ENCODE measurements at regions not wholly inside any gene's neighbourhood (a gene's known extent, or its start where the extent isn't known, plus 50 kb on each side); places are given as distances from the start of the nearest gene placed in this dataset.

DNA sequence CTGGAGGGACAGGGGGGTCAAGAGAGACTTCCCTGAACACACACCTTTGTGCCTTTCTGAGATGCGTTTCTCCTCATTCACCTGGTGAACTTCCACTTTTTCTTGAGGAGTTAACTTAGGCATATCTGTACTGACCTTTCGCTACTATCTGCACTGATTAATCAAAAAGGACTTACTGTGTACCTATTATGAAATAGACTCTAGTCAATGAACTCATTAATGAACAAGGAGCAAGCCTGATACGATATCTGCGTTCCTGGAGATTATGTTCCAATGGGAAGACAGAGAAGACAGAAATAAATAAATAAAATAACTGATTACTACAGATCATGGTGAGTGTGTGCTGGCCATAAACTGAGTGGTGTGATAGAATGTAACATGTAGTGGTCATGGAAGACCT lies 157.2 kb upstream of the TBL1XR1 start:
- H3K27ac ChIP-seq: no peak overlapping the region

GRCh38 chr3:177356113-177356512 lies 158.8 kb upstream of the TBL1XR1 start:
- 89 to 93% (median 89%) methylated on average over 3 of the region's 3 CpGs for WGBS, 4 donors
- intact Hi-C loops (cut with DNase I): loop anchor here in 8 of 10 donors (5.0 to 10.0 kb wide), 10 partner anchors 61 to 1031 kb away; partner anchors contain the start of gene TBL1XR1 (in 2 of the 8)
- H3K36me3 ChIP-seq: no peaks in the 10 kb centered on the region
- H3K4me3 ChIP-seq: no peak overlapping the region
- peak overlapping the region in 11 of 12 donors; percentile 17 to 95 (median 90) for H3K27ac ChIP-seq
- H3K9me3 ChIP-seq: no peaks in the 10 kb centered on the region
- TF ChIP-seq, protein P1, sequence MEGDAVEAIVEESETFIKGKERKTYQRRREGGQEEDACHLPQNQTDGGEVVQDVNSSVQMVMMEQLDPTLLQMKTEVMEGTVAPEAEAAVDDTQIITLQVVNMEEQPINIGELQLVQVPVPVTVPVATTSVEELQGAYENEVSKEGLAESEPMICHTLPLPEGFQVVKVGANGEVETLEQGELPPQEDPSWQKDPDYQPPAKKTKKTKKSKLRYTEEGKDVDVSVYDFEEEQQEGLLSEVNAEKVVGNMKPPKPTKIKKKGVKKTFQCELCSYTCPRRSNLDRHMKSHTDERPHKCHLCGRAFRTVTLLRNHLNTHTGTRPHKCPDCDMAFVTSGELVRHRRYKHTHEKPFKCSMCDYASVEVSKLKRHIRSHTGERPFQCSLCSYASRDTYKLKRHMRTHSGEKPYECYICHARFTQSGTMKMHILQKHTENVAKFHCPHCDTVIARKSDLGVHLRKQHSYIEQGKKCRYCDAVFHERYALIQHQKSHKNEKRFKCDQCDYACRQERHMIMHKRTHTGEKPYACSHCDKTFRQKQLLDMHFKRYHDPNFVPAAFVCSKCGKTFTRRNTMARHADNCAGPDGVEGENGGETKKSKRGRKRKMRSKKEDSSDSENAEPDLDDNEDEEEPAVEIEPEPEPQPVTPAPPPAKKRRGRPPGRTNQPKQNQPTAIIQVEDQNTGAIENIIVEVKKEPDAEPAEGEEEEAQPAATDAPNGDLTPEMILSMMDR (IDR thresholded peaks at IDR 0.05): no peak
- no peak for TF ChIP-seq POLR2A (IDR thresholded peaks at IDR 0.05)
- DNase-seq (no peak), ATAC-seq (no peak)
- no peaks in the 10 kb centered on the region for H3K27me3 ChIP-seq
- peaks cover 11 to 55% (median 43%) of the 10 kb centered on the region in 12 donors for H3K4me1 ChIP-seq

More for the DNA sequence above, 157.2 kb upstream of the TBL1XR1 start:
- DNase-seq: no peak
- Histone ChIP-seq H3K4me1 (peaks cover 11 to 50% (median 35%) of the 10 kb centered on the region in 12 donors), H3K27me3 (no peaks in the 10 kb centered on the region), H3K4me3 (no peak overlapping the region), H3K9me3 (no peaks in the 10 kb centered on the region), H3K36me3 (no peaks in the 10 kb centered on the region)
- 77 to 99% (median 91%) methylated on average over 4 of the region's 4 CpGs for WGBS, 4 donors
- intact Hi-C loops (cut with DNase I): loop anchor here in 3 of 10 donors (10.0 kb wide), 3 partner anchors 60 to 310 kb away; no protein-coding TSS in a partner anchor
- ATAC-seq: no peak
- TF ChIP-seq, protein P1 (IDR thresholded peaks at IDR 0.05): no peak
- TF ChIP-seq POLR2A (IDR thresholded peaks at IDR 0.05): no peak

DNA sequence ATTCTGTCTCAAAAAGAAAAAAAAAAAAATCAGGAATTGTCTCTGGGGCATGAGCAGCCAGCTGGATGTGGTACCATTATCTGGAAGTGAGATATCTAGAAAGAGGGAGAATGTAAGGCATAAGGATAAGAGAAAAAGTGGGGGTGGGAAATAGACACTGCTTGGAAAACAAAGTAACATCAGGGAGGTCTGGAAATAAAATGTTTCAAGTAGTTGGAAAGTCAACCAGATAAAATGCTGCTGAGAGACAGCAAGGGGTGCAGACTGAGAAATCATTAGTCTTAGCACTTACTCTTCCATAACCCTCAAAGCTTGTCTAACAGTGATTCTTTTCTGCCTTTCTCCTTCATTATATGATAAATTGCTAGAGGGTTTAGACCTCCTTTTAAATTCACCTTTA lies 159.7 kb upstream of the TBL1XR1 start:
- Histone ChIP-seq H3K4me3 (peak overlapping the region in 1 of 12 donors; percentile 42), H3K36me3 (no peaks in the 10 kb centered on the region), H3K27ac (peak overlapping the region; percentile 73 to 95 (median 91)), H3K4me1 (peaks cover 11 to 64% (median 51%) of the 10 kb centered on the region in 12 donors), H3K27me3 (no peaks in the 10 kb centered on the region), H3K9me3 (no peaks in the 10 kb centered on the region)
- intact Hi-C loops (cut with DNase I): loop anchor here in 8 of 10 donors (1.0 to 10.0 kb wide), 11 partner anchors 12 to 1030 kb away; partner anchors contain the start of gene TBL1XR1 (in 2 of the 8)
- ATAC-seq (no peak), DNase-seq (no peak)
- no peak for TF ChIP-seq POLR2A (IDR thresholded peaks at IDR 0.05)
- TF ChIP-seq, protein P1 (IDR thresholded peaks at IDR 0.05): no peak

DNA sequence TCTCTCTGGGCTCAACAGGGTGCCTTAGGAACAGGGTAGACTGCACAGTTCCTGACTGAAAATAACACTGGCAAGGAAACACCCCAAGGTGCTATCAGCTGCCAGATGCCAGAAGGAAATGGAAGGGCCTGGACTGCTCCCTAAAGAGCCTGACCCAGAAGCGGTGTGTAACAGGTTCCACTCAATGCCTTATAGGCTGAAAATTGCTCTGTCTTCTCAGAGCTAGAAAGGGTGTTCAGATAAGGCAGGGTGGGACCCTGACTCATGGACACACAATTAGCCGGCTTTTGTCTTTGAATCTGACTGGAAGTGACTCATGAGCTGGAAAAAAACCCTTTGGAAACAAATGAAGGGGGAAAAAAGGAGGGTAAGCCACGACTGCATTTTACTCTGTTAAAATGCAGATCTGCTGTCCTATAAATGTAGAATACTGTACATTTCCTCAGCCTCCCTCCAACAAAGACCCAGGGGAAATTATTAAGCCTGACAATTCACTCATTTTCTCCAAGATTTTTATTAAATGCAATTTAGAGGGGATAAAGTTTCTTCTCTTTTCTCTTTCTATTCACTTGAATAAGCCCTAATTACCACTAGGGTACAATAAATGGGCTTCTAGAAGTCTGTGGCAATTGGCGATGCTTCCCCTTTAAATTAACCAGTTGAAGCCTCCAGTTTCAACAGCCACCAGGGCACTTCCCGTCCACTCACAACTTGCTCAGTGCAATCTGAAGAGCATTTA lies 160.2 kb upstream of the TBL1XR1 start:
- Histone ChIP-seq H3K9me3 (no peaks in the 10 kb centered on the region), H3K27ac (peak overlapping the region; percentile 73 to 95 (median 91)), H3K4me1 (peaks cover 11 to 69% (median 57%) of the 10 kb centered on the region in 12 donors), H3K27me3 (no peaks in the 10 kb centered on the region), H3K4me3 (peak overlapping the region in 11 of 12 donors; percentile 4 to 57 (median 31)), H3K36me3 (no peaks in the 10 kb centered on the region)
- ATAC-seq: peak in 3 of 4 donors; percentile 44 to 54 (median 45)
- 9 to 20% (median 11%) methylated on average over 5 of the region's 5 CpGs for WGBS, 4 donors
- TF ChIP-seq POLR2A (IDR thresholded peaks at IDR 0.05): no peak
- TF ChIP-seq, protein P1 (IDR thresholded peaks at IDR 0.05): peak in 1 of 12 donors; percentile 13
- DNase-seq: peak in 4 of 5 donors; percentile 30 to 63 (median 40)
- intact Hi-C loops (cut with DNase I): loop anchor here in 8 of 10 donors (1.0 to 10.0 kb wide), 12 partner anchors 12 to 1030 kb away; partner anchors contain the start of gene TBL1XR1 (in 3 of the 8)

Data from heart left ventricle (tissue), 16 donors.